ENCODE measurements at regions not wholly inside any gene's neighbourhood (a gene's known extent, or its start where the extent isn't known, plus 50 kb on each side); places are given as distances from the start of the nearest gene placed in this dataset.

- Histone ChIP-seq H3K4me3 (ENCODE audit: low read depth, low read length) (no peak overlapping the region), H3K9me3 (no peaks in the 10 kb centered on the region), H3K4me1 (no peaks in the 10 kb centered on the region), H3K27me3 (replicated peaks; ENCODE audit: control insufficient read depth, insufficient read depth, low read length) (no peaks in the 10 kb centered on the region), H3K36me3 (ENCODE audit: control insufficient read depth, insufficient read depth, low read length) (no peaks in the 10 kb centered on the region)
- no peak for TF ChIP-seq CTCF (IDR thresholded peaks at IDR 0.05; ENCODE audit: insufficient read depth in 1 of 2, low read depth in 1 of 2, low read length in 1 of 2, severe bottlenecking in 1 of 2, unreplicated experiment in 1 of 2)
- no peaks in the 10 kb centered on the region for H3K4me1 Mint-ChIP-seq (ENCODE audit: low read depth, unreplicated experiment)
- BruUV-seq (replicated peaks): no TSS peak
- no peak for DNase-seq
- ChIA-PET POLR2A (no interaction called here), CTCF (no interaction called here)
- intact Hi-C loops (cut with micrococcal nuclease; ENCODE audit: unreplicated experiment): loop anchor here (2.0 kb wide), 1 partner anchor 28 kb away; no protein-coding TSS in a partner anchor
- H3K27ac Mint-ChIP-seq (ENCODE audit: unreplicated experiment): no peak overlapping the region
- H3K4me3 Mint-ChIP-seq (ENCODE audit: unreplicated experiment): no peak overlapping the region
- no peaks in the 10 kb centered on the region for H3K36me3 Mint-ChIP-seq (ENCODE audit: insufficient read depth, unreplicated experiment)
- peaks cover 22% of the 10 kb centered on the region for H3K27me3 Mint-ChIP-seq (ENCODE audit: insufficient read depth, unreplicated experiment)
- H3K9me3 Mint-ChIP-seq (ENCODE audit: unreplicated experiment): no peaks in the 10 kb centered on the region
Measured at GRCh38 chr2:128722489-128722888, 403.8 kb upstream of the HS6ST1 start.

- no peak for DNase-seq
- H3K36me3 Mint-ChIP-seq (ENCODE audit: insufficient read depth, unreplicated experiment): no peaks in the 10 kb centered on the region
- H3K9me3 ChIP-seq: 0 out of 2 replicates have a peak, but pooled peaks cover 1% of the 10 kb centered on the region
- H3K4me3 Mint-ChIP-seq (ENCODE audit: unreplicated experiment): no peak overlapping the region
- H3K27me3 Mint-ChIP-seq (ENCODE audit: insufficient read depth, unreplicated experiment): peaks cover 16% of the 10 kb centered on the region
- H3K36me3 ChIP-seq (ENCODE audit: control insufficient read depth, insufficient read depth, low read length): no peaks in the 10 kb centered on the region
- no peak overlapping the region for H3K4me3 ChIP-seq (ENCODE audit: low read depth, low read length)
- no TSS peak for BruUV-seq (replicated peaks)
- H3K4me1 ChIP-seq: no peaks in the 10 kb centered on the region
- peaks cover 20% of the 10 kb centered on the region for H3K9me3 Mint-ChIP-seq (ENCODE audit: unreplicated experiment)
- POLR2A ChIA-PET: no interaction called here
- TF ChIP-seq CTCF (IDR thresholded peaks at IDR 0.05; ENCODE audit: insufficient read depth in 1 of 2, low read depth in 1 of 2, low read length in 1 of 2, severe bottlenecking in 1 of 2, unreplicated experiment in 1 of 2): no peak
- CTCF ChIA-PET: no interaction called here
- no peaks in the 10 kb centered on the region for H3K4me1 Mint-ChIP-seq (ENCODE audit: low read depth, unreplicated experiment)
- no peak overlapping the region for H3K27ac Mint-ChIP-seq (ENCODE audit: unreplicated experiment)
- H3K27me3 ChIP-seq (replicated peaks; ENCODE audit: control insufficient read depth, insufficient read depth, low read length): no peaks in the 10 kb centered on the region
- intact Hi-C loops (cut with micrococcal nuclease; ENCODE audit: unreplicated experiment): no loop called here
Measured at GRCh38 chr2:128724547-128724946, 405.9 kb upstream of the HS6ST1 start.

- TF ChIP-seq CTCF (IDR thresholded peaks at IDR 0.05; ENCODE audit: insufficient read depth in 1 of 2, low read depth in 1 of 2, low read length in 1 of 2, severe bottlenecking in 1 of 2, unreplicated experiment in 1 of 2): no peak
- H3K27ac Mint-ChIP-seq (ENCODE audit: unreplicated experiment): no peak overlapping the region
- BruUV-seq (replicated peaks): no TSS peak
Measured at GRCh38 chr2:128724972-128725371, 406.3 kb upstream of the HS6ST1 start.

More at GRCh38 chr2:128724972-128725371, 406.3 kb upstream of the HS6ST1 start:
- Histone ChIP-seq H3K27me3 (replicated peaks; ENCODE audit: control insufficient read depth, insufficient read depth, low read length) (no peaks in the 10 kb centered on the region), H3K36me3 (ENCODE audit: control insufficient read depth, insufficient read depth, low read length) (no peaks in the 10 kb centered on the region), H3K9me3 (0 out of 2 replicates have a peak, but pooled peaks cover 4% of the 10 kb centered on the region), H3K4me3 (ENCODE audit: low read depth, low read length) (no peak overlapping the region), H3K4me1 (no peaks in the 10 kb centered on the region)
- CTCF ChIA-PET: no interaction called here
- H3K4me3 Mint-ChIP-seq (ENCODE audit: unreplicated experiment): no peak overlapping the region
- intact Hi-C loops (cut with micrococcal nuclease; ENCODE audit: unreplicated experiment): no loop called here
- DNase-seq: no peak
- H3K36me3 Mint-ChIP-seq (ENCODE audit: insufficient read depth, unreplicated experiment): no peaks in the 10 kb centered on the region
- POLR2A ChIA-PET: no interaction called here
- H3K27me3 Mint-ChIP-seq (ENCODE audit: insufficient read depth, unreplicated experiment): peaks cover 16% of the 10 kb centered on the region
- H3K9me3 Mint-ChIP-seq (ENCODE audit: unreplicated experiment): peaks cover 20% of the 10 kb centered on the region
- H3K4me1 Mint-ChIP-seq (ENCODE audit: low read depth, unreplicated experiment): no peaks in the 10 kb centered on the region

Data from Caco-2 (cell line).